GM12873 (cell line): ENCODE measurements at regions not wholly inside any gene's neighbourhood (a gene's known extent, or its start where the extent isn't known, plus 50 kb on each side); places are given as distances from the start of the nearest gene placed in this dataset.

Experiments
- CTCF ChIP-seq: IDR thresholded peaks from 2 replicates; pipeline ENCODE4 v1.5.1; 2012; ENCODE audit warnings: low read depth, mild to moderate bottlenecking, moderate library complexity, low read length, control low read depth; ENCODE audit not compliant: insufficient read depth; ENCODE audit errors: missing control alignments

- TF ChIP-seq CTCF: no peak
Observed at GRCh38 chr12:45668641-45669040, 60.9 kb upstream of the ARID2 start.

- no peak for TF ChIP-seq CTCF
Observed at GRCh38 chr12:45669093-45669492, 60.4 kb upstream of the ARID2 start.

GRCh38 chr12:45669792-45670191 lies 59.7 kb upstream of the ARID2 start:
- no peak for TF ChIP-seq CTCF

GRCh38 chr12:45670346-45671065 lies 59.0 kb upstream of the ARID2 start:
- TF ChIP-seq CTCF: no peak

DNA sequence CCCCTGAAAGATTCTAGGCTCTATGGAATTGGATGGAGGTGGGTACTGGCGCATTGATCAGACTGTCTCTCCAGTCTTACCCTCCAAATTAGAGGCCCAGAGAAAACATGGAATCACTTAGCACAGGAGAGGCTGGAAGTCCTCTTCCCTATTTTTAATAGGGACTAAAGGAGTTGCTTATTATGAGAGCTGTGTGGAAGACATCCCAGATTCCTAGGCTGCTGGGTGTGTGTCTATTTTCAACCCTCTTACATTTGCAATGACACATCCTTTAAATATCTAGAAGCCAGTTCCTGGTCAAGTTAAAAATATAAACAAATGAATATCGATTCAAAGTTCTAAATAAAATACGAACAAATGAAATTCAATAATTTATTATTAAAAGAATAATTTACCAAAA lies 58.3 kb upstream of the ARID2 start:
- TF ChIP-seq CTCF: no peak

- no peak for TF ChIP-seq CTCF
Observed at GRCh38 chr12:45674181-45674977, 55.1 kb upstream of the ARID2 start.

- no peak for TF ChIP-seq CTCF
Observed at GRCh38 chr12:45675534-45675933, 54.0 kb upstream of the ARID2 start.
